Gastroesophageal sphincter (tissue), 4 donors: ENCODE measurements at regions not wholly inside any gene's neighbourhood (a gene's known extent, or its start where the extent isn't known, plus 50 kb on each side); places are given as distances from the start of the nearest gene placed in this dataset.

Source experiments
- ATAC-seq: fragments of 150-250 bp; one replicate; pipeline ENCODE4 v1.9.1; 2016; ENCODE audit warnings: mild to moderate bottlenecking, moderate library complexity
- H3K27ac ChIP-seq, 4 donors: fragments of 200-600 bp; sonication (generic) in 3 of 4; 1 replicate in 3 of 4; 2 replicates in 1 of 4; pipeline ENCODE4 v1.5.1; 2016 to 2019
- H3K27me3 ChIP-seq: fragments of 200-600 bp; sonication (generic); one replicate; pipeline ENCODE4 v1.5.1; 2019
- H3K36me3 ChIP-seq, 2 donors: fragments of 200-600 bp; sonication (generic); one replicate each; pipeline ENCODE4 v1.5.1; 2019; ENCODE audit warnings: control low read depth in 1 of 2
- H3K4me1 ChIP-seq, 3 donors: fragments of 200-600 bp; sonication (generic); 1 replicate in 2 of 3; 2 replicates in 1 of 3; pipeline ENCODE4 v1.5.1; 2016 to 2019; ENCODE audit warnings: control low read depth in 2 of 3
- H3K4me3 ChIP-seq, 2 donors: fragments of 200-600 bp; sonication (generic); one replicate each; pipeline ENCODE4 v1.5.1; 2019; ENCODE audit warnings: mild to moderate bottlenecking in 1 of 2, moderate library complexity in 1 of 2
- H3K9me3 ChIP-seq, 3 donors: fragments of 200-600 bp; sonication (generic); one replicate each; pipeline ENCODE4 v1.5.1; 2017 to 2019; ENCODE audit warnings: control low read depth in 2 of 3
- EP300 ChIP-seq: sonication (generic); formaldehyde crosslinking; IDR thresholded peaks from one replicate; pipeline ENCODE4 v1.6.1; 2017; ENCODE audit warnings: antibody characterized with exemption, mild to moderate bottlenecking
- POLR2A ChIP-seq, 2 donors: fragments of 450-650 bp; IDR thresholded peaks; one replicate each; pipeline ENCODE4 v1.6.1; 2017; ENCODE audit warnings: antibody characterized with exemption in 2 of 2, mild to moderate bottlenecking in 2 of 2, moderate library complexity in 1 of 2
- POLR2AphosphoS5 ChIP-seq: sonication (generic); formaldehyde crosslinking; IDR thresholded peaks from one replicate; pipeline ENCODE4 v1.6.1; 2017; ENCODE audit warnings: antibody characterized with exemption
- WGBS, 2 donors: methylation state at CpG; one replicate each; pipeline ENCODE4 v1.1.5; 2018; ENCODE audit warnings: low coverage in 1 of 2; 5-methylcytosine and 5-hydroxymethylcytosine counted together
- TF ChIP-seq, protein P1 (sequence below), 4 experiments: fragments of 200-600 bp in 2 of 4; fragments of 450-650 bp in 2 of 4; sonication (generic) in 1 of 4; IDR thresholded peaks; one replicate each; pipeline ENCODE4 v1.5.1; 2017 to 2019; ENCODE audit warnings: antibody characterized with exemption in 4 of 4, mild to moderate bottlenecking in 2 of 4, moderate library complexity in 2 of 4

DNA sequence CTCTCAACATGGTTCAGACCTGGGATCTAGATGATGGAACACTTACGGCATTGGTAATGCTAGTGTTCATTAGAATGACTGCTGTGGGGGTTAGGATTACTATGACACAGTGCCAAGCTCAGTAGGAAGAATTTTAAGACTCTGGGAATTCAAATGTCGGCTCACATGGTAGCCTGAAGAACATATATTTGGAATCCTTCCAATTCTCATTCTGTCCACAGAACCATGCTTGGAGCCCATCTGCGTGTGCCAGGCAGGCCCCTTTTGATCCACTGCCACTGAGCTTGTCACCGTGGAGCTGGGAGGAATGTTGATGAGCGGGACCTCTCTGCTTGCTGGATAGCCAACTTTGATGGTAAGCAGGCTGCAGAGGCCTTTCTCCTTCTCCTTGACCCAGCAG is 322.0 kb upstream of the SOX11 start:
- TF ChIP-seq POLR2A (IDR thresholded peaks at IDR 0.05) (no peak), POLR2AphosphoS5 (no peak), EP300 (no peak)
- TF ChIP-seq, protein P1, sequence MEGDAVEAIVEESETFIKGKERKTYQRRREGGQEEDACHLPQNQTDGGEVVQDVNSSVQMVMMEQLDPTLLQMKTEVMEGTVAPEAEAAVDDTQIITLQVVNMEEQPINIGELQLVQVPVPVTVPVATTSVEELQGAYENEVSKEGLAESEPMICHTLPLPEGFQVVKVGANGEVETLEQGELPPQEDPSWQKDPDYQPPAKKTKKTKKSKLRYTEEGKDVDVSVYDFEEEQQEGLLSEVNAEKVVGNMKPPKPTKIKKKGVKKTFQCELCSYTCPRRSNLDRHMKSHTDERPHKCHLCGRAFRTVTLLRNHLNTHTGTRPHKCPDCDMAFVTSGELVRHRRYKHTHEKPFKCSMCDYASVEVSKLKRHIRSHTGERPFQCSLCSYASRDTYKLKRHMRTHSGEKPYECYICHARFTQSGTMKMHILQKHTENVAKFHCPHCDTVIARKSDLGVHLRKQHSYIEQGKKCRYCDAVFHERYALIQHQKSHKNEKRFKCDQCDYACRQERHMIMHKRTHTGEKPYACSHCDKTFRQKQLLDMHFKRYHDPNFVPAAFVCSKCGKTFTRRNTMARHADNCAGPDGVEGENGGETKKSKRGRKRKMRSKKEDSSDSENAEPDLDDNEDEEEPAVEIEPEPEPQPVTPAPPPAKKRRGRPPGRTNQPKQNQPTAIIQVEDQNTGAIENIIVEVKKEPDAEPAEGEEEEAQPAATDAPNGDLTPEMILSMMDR (IDR thresholded peaks at IDR 0.05) = no peak
- H3K9me3 ChIP-seq = no peaks in the 10 kb centered on the region
- H3K27ac ChIP-seq = no peak overlapping the region
- H3K4me3 ChIP-seq = no peak overlapping the region
- H3K36me3 ChIP-seq = no peaks in the 10 kb centered on the region
- H3K27me3 ChIP-seq = no peaks in the 10 kb centered on the region
- WGBS, 2 donors = 80 to 100% methylated on average over 2 to 3 of the region's 5 CpGs
- no peak for ATAC-seq
- H3K4me1 ChIP-seq = no peaks in the 10 kb centered on the region

GRCh38 chr2:5372141-5372540 is 320.0 kb upstream of the SOX11 start:
- H3K36me3 ChIP-seq = no peaks in the 10 kb centered on the region
- WGBS, 2 donors = 81 to 86% methylated on average over 6 of the region's 6 CpGs
- H3K4me1 ChIP-seq = no peaks in the 10 kb centered on the region
- no peaks in the 10 kb centered on the region for H3K27me3 ChIP-seq
- no peaks in the 10 kb centered on the region for H3K9me3 ChIP-seq
- no peak overlapping the region for H3K4me3 ChIP-seq
- TF ChIP-seq POLR2A (IDR thresholded peaks at IDR 0.05) = no peak
- TF ChIP-seq EP300 = no peak
- no peak for TF ChIP-seq POLR2AphosphoS5
- TF ChIP-seq, protein P1 (IDR thresholded peaks at IDR 0.05) = no peak
- ATAC-seq = no peak
- H3K27ac ChIP-seq = no peak overlapping the region

GRCh38 chr2:5373200-5373599 is 319.0 kb upstream of the SOX11 start:
- no peaks in the 10 kb centered on the region for H3K9me3 ChIP-seq
- H3K27me3 ChIP-seq = no peaks in the 10 kb centered on the region
- H3K4me1 ChIP-seq = no peaks in the 10 kb centered on the region
- 40 to 49% methylated on average over 4 to 5 of the region's 6 CpGs for WGBS, 2 donors
- no peak for TF ChIP-seq POLR2AphosphoS5
- TF ChIP-seq EP300 = no peak
- TF ChIP-seq, protein P1 (IDR thresholded peaks at IDR 0.05) = no peak
- TF ChIP-seq POLR2A (IDR thresholded peaks at IDR 0.05) = no peak
- no peak overlapping the region for H3K27ac ChIP-seq
- no peak for ATAC-seq
- H3K36me3 ChIP-seq = no peaks in the 10 kb centered on the region
- no peak overlapping the region for H3K4me3 ChIP-seq

DNA sequence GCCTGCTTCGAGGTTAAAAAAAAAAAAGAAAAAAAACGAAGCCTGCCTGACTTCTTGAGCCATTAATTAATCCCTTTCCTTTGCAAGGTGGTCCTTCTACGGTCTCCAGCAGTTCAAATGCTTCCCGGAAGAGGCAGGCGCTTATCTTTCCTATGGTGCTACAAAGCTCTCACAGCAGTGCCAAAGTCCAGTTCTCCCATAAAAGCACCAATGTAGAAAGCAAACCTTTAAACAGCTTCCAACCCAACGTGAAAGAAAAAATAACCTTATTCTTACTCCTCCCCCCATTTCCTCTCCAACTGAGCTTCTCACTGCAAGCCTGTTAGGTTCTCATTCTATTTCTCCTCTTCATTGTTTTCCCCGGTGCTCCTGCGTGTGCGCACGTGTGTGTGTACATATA is 317.4 kb upstream of the SOX11 start:
- Histone ChIP-seq H3K27ac (no peak overlapping the region), H3K27me3 (no peaks in the 10 kb centered on the region), H3K4me1 (no peaks in the 10 kb centered on the region), H3K4me3 (no peak overlapping the region), H3K36me3 (no peaks in the 10 kb centered on the region), H3K9me3 (no peaks in the 10 kb centered on the region)
- no peak for ATAC-seq
- TF ChIP-seq, protein P1 (IDR thresholded peaks at IDR 0.05) = no peak
- no peak for TF ChIP-seq POLR2A (IDR thresholded peaks at IDR 0.05)
- TF ChIP-seq POLR2AphosphoS5 = no peak
- WGBS, 2 donors = 48 to 75% methylated on average over 3 to 10 of the region's 10 CpGs

DNA sequence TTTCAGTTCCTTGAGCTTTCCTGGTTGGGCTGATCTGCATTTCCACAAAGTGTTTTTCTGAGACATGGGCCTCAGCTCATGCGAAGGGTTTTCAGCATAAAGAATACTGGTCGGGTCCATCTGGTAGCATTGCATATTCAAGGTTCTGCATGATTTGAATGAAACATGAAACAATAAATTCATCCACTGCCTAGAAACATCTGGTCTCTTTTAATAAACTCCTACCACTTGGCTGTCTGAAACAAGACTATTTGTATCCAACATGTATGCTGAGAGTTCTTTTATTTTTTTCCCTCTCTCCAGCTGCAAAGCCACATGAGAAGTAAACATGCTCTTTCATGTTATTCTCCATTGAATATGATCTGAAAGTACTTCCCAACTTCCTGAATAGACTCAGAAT is 314.9 kb upstream of the SOX11 start:
- 50 to 70% methylated on average over 2 of the region's 2 CpGs for WGBS, 2 donors
- no peak for ATAC-seq
- TF ChIP-seq EP300 (no peak), POLR2AphosphoS5 (no peak)
- no peak overlapping the region for H3K4me3 ChIP-seq
- no peaks in the 10 kb centered on the region for H3K4me1 ChIP-seq
- H3K27ac ChIP-seq = no peak overlapping the region
- no peaks in the 10 kb centered on the region for H3K9me3 ChIP-seq
- H3K36me3 ChIP-seq = no peaks in the 10 kb centered on the region
- H3K27me3 ChIP-seq = no peaks in the 10 kb centered on the region
